Inferior parietal cortex (tissue), 1 donor: ENCODE measurements at regions not wholly inside any gene's neighbourhood (a gene's known extent, or its start where the extent isn't known, plus 50 kb on each side); places are given as distances from the start of the nearest gene placed in this dataset.
"Not testable (repeated sequence)": the region's sequence is repeated elsewhere in the genome, so short reads cannot be mapped to it uniquely, and the experiment has no call there.

Experiments used
- DNase-seq: peaks from one replicate; pipeline ENCODE4 v3.0.0-alpha.2; 2016; ENCODE audit errors: extremely low spot score

DNA sequence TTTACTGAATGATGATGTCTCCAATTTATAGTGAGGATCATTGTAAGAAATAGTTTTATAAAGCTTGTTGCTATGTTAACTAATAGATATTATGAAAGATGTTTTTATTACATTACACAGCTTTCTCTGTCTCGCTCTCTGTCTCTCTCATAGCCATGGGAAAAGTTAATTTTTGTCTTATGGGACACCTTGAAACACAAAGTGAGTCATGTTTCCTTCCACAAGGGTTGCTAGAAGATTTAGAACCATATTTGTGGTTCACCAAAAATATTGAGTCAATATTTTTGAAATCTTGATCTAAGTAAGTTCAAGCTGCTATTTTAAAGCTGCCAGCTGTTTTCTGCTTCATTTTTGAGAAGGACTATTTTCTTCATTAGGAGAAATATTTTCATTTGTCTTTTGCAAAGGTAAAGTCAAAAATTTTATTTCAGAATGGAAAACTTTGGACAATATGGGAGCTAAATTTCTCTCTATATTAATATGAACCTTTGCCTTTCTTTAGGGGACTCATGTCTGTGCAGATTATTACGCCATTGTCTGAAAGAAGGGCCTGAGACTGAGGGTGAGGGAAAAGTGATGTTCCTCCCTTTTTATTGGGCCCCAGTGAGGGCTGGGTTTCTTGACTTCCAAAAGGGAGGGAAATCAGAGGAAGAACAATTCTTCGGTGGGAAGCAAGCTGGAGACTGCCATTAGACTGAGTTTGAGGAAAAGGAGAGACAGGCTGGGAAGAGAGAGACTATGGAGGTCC, 87.9 kb upstream of the SLC24A2 start:
- no peak for DNase-seq

DNA sequence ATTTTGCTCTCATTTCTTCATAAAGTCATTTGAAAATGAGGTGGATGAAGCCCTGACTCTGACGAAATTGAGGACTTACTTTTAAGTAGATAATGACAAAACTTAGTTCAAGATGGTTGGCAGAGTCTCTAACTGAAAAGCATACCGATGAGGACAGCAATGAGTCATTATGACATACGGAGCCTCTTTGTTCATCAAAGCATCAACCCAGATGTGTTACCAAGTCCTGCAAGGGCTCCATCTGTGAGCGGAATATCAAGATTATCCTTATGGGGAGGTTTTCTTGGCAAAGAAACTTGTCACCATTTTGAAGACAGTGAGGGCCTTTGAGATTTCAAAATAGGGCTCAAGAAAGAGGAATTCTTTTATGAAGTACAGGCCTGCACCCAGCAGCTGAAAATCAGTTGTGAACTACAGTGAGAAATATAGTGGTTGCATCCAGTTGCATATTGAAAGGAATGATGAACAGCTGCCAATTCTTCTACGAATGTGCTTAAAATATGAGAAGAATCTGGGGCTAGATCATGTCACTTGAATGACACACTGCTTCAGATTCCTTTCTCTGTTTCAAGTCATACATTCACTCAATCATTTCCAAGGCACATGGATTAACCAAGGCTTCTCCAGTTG, 86.6 kb upstream of the SLC24A2 start:
- no peak for DNase-seq

DNA sequence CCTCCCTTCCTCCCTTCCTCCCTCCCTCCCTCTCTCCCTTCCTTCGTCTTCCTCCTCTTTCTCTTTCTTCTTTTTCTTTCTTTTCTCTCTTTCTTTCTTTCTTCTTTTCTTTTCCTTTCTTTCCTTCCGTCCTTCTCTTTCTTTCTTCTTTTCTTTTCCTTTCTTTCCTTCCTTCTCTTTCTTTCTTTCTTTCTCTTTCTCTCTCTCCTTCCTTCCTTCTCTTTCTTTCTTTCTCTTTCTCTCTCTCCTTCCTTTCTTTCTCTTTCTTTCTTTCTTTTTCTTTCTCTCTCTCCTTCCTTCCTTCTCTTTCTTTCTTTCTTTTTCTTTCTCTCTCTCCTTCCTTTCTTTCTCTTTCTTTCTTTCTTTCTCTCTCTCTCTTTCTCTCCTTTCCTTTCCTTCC, 84.4 kb upstream of the SLC24A2 start:
- not testable (repeated sequence) for DNase-seq

DNA sequence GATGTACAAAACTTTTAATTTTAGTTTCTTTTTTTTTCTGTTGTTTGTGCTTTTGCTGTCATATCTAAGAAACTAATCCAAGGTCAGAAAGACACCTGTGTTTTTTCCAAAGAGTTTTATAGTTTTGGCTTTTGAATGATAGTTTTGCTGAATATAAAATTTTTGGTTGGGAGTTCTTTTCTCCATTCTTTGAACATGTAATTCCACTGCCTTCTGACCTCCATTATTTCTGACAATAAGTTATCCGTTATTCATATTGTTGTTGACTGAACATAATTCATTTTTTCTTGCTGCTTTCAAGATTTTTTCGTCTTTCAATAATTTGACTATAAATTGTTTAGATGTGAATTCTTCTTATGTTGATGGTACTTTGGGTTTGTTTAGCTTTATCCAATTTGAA, 82.2 kb upstream of the SLC24A2 start:
- no peak for DNase-seq

DNA sequence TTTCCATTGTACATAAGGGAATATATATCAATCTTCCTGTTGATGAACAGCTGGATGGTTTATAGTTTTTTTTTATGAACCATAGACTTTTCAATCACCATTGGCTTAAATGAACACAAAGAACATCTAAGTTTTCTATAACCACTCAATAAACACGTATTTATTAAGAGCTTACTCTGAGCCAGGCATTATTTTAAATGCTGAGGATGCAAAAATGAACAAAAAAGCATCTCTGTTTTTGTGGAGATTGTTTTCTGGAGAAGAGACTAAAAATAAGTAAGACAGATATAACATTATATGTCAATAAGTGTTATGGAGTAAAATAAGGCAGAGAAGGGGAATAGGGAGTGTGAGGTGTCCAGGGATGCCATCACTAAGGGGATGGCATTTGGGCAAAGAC, 52.1 kb upstream of the SLC24A2 start:
- no peak for DNase-seq
